Kidney (tissue), 13 donors: ENCODE measurements at regions not wholly inside any gene's neighbourhood (a gene's known extent, or its start where the extent isn't known, plus 50 kb on each side); places are given as distances from the start of the nearest gene placed in this dataset.
A peak's percentile ranks its signal among the peaks of the same experiment; 100 is the strongest.
"Not testable (repeated sequence)": the region's sequence is repeated elsewhere in the genome, so short reads cannot be mapped to it uniquely, and the experiment has no call there.

Experiments used
- DNase-seq, 5 donors: peaks; one replicate each; pipeline ENCODE4 v3.0.0-alpha.2; 2013 to 2020
- FAIRE-seq: peaks from 2 replicates; lab custom pipeline; 2012; peaks lifted over from hg19 to GRCh38; lab: Jason Lieb, UNC
- H3K27ac ChIP-seq, 2 donors: one replicate each; pipeline ENCODE4 v1.7.0; 2013; ENCODE audit warnings: low read depth in 2 of 2, low read length in 2 of 2, inconsistent platforms in 1 of 2
- H3K27me3 ChIP-seq: one replicate; pipeline ENCODE4 v1.7.1; 2013; ENCODE audit warnings: low read length, inconsistent platforms; ENCODE audit not compliant: control insufficient read depth, insufficient read depth
- H3K36me3 ChIP-seq, 3 donors: one replicate each; pipeline versions ENCODE4 v1.7.0 to v1.7.1; 2013; ENCODE audit warnings: low read length in 3 of 3, control low read depth in 1 of 3, inconsistent platforms in 1 of 3; ENCODE audit not compliant: insufficient read depth in 3 of 3, control insufficient read depth in 2 of 3
- H3K4me1 ChIP-seq, 3 donors: one replicate each; pipeline versions ENCODE4 v1.7.0 to v1.7.1; 2013; ENCODE audit warnings: low read length in 3 of 3, inconsistent platforms in 1 of 3, low read depth in 1 of 3; ENCODE audit not compliant: control insufficient read depth in 2 of 3, insufficient read depth in 2 of 3
- H3K4me3 ChIP-seq, 3 donors: one replicate each; pipeline versions ENCODE4 v1.7.0 to v1.8.1; 2013; ENCODE audit warnings: low read length in 3 of 3, control low read depth in 1 of 3, inconsistent platforms in 1 of 3
- H3K9ac ChIP-seq, 3 donors: one replicate each; pipeline versions ENCODE4 v1.7.0 to v1.7.1; 2013; ENCODE audit warnings: low read length in 3 of 3, control low read depth in 1 of 3, inconsistent platforms in 1 of 3
- H3K9me3 ChIP-seq, 3 donors: one replicate each; pipeline versions ENCODE4 v1.7.0 to v1.7.1; 2013; ENCODE audit warnings: low read length in 3 of 3, control low read depth in 1 of 3, inconsistent platforms in 1 of 3; ENCODE audit not compliant: control insufficient read depth in 2 of 3, insufficient read depth in 1 of 3
- CTCF ChIP-seq: IDR thresholded peaks from 3 replicates; pipeline ENCODE4 v1.5.1; 2012; ENCODE audit warnings: mild to moderate bottlenecking, moderate library complexity, borderline replicate concordance; ENCODE audit not compliant: insufficient read depth; ENCODE audit errors: extremely low read depth
- intact Hi-C: fragments of 100-400 bp; cut with DNase I; formaldehyde crosslinking; loops from one replicate; pipeline ENCODE4 v1.11.1; 2022
- donor health status: control.
- donor health status: control.
- donor health status: control.
- donor health status: control.
- donor health status: control.
- donor health status: DM: yes; HTN: yes; CAD: no.
- donor health status: Normal renal cell carcinoma (clear cell type).

DNA sequence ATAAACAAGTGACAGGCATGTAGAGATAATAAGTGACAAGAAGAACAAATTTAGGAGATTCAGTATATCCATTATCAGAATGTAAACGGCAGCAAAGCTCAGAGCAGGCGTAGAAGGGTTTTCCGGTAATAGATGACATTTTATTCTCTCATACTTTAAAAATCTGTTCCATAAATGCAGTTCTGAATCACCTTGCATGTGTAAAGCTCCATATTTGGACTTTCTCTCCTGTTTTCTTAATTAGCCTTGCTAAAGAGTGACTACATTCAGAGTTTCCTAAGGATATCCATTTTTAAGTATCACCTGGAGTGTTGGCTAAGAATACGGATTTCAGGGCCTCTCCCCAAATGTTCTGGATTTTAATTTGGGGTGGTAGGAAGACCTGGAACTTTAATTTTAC lies 122.0 kb downstream of the SPP2 start:
- DNase-seq (no peak), FAIRE-seq (no peak)
- Histone ChIP-seq H3K9me3 (no peaks in the 10 kb centered on the region), H3K27ac (no peak overlapping the region), H3K4me3 (no peak overlapping the region), H3K27me3 (no peaks in the 10 kb centered on the region), H3K36me3 (no peaks in the 10 kb centered on the region), H3K9ac (no peak overlapping the region), H3K4me1 (peaks cover 0 to 5% (median 0%) of the 10 kb centered on the region in 3 donors)
- intact Hi-C loops: no loop called here
- TF ChIP-seq CTCF: no peak

GRCh38 chr2:234172066-234172465 lies 121.6 kb downstream of the SPP2 start:
- Histone ChIP-seq H3K9ac (no peak overlapping the region), H3K27me3 (no peaks in the 10 kb centered on the region), H3K4me1 (peaks cover 0 to 5% (median 0%) of the 10 kb centered on the region in 3 donors), H3K9me3 (no peaks in the 10 kb centered on the region), H3K36me3 (no peaks in the 10 kb centered on the region), H3K4me3 (no peak overlapping the region), H3K27ac (no peak overlapping the region)
- intact Hi-C loops: no loop called here
- TF ChIP-seq CTCF: no peak
- DNase-seq: no peak
- no peak for FAIRE-seq

GRCh38 chr2:234171666-234172065 lies 121.2 kb downstream of the SPP2 start:
- H3K27me3 ChIP-seq: no peaks in the 10 kb centered on the region
- no peaks in the 10 kb centered on the region for H3K36me3 ChIP-seq
- FAIRE-seq: no peak
- no peak overlapping the region for H3K9ac ChIP-seq
- no peak overlapping the region for H3K4me3 ChIP-seq
- H3K27ac ChIP-seq: no peak overlapping the region
- no peaks in the 10 kb centered on the region for H3K9me3 ChIP-seq
- intact Hi-C loops: no loop called here
- DNase-seq: peak in 1 of 5 donors; percentile 62
- H3K4me1 ChIP-seq: peaks cover 0 to 5% (median 0%) of the 10 kb centered on the region in 3 donors
- no peak for TF ChIP-seq CTCF

DNA sequence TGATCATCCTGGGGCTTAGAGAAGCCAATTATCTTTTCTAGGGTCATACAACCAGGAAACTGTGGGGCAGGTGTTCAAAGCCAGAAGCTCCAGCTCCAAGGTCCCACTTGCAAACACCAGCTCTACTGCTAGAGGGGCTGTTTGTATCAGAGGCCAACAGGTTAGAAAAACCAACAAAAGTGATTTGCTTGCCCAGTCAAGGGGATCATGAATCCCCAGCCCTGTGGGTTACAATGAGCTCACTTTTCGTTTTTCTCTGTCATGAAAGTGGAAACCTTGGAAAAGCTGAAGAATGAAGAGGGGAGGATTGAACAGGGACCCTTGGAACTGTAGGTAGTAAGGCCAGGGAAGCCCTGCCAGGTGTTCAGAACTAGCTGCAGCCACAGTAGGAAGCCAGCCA lies 119.2 kb downstream of the SPP2 start:
- no peaks in the 10 kb centered on the region for H3K27me3 ChIP-seq
- H3K36me3 ChIP-seq: no peaks in the 10 kb centered on the region
- DNase-seq (peak in 1 of 5 donors; percentile 53), FAIRE-seq (no peak)
- intact Hi-C loops: no loop called here
- TF ChIP-seq CTCF: no peak
- H3K4me1 ChIP-seq: peaks cover 0 to 5% (median 0%) of the 10 kb centered on the region in 3 donors
- H3K27ac ChIP-seq: no peak overlapping the region
- H3K9ac ChIP-seq: no peak overlapping the region
- no peaks in the 10 kb centered on the region for H3K9me3 ChIP-seq
- no peak overlapping the region for H3K4me3 ChIP-seq

- H3K4me3 ChIP-seq, H3K27ac ChIP-seq, H3K9ac ChIP-seq, intact Hi-C loops, H3K9me3 ChIP-seq, H3K27me3 ChIP-seq, H3K36me3 ChIP-seq, H3K4me1 ChIP-seq, FAIRE-seq: not testable (repeated sequence)
- peak in 2 of 5 donors; percentile 59 to 61 for DNase-seq
Measured at GRCh38 chr2:234168605-234169570, 118.4 kb downstream of the SPP2 start.
